AG04449 (cell line): ENCODE measurements at regions not wholly inside any gene's neighbourhood (a gene's known extent, or its start where the extent isn't known, plus 50 kb on each side); places are given as distances from the start of the nearest gene placed in this dataset.

Source experiments
- CTCF ChIA-PET: fragments of 350-600 bp; formaldehyde crosslinking; extraction: SDS; loops from one replicate; lab custom pipeline; 2021; ENCODE audit warnings: antibody characterized with exemption; lab: Yijun Ruan, JAX
- POLR2A ChIA-PET: fragments of 400-600, 350-600 bp; formaldehyde crosslinking; extraction: SDS; loops from one replicate; lab custom pipeline; 2020; ENCODE audit warnings: antibody characterized with exemption, inconsistent platforms; lab: Yijun Ruan, JAX
- DNase-seq: peaks from one replicate; pipeline ENCODE4 v3.0.0-alpha.2; 2010; ENCODE audit warnings: low read depth, low spot score
- H3K4me3 ChIP-seq: 2 replicates; pipeline ENCODE4 v1.5.1; 2011; ENCODE audit warnings: low read depth, mild to moderate bottlenecking, control low read depth, low read length
- TF ChIP-seq, protein P1 (sequence below): IDR thresholded peaks from one replicate; pipeline ENCODE4 v1.5.1; 2011; ENCODE audit warnings: mild to moderate bottlenecking, moderate library complexity, low read length, control low read depth, inconsistent platforms; ENCODE audit not compliant: insufficient read depth; ENCODE audit errors: missing control alignments

DNA sequence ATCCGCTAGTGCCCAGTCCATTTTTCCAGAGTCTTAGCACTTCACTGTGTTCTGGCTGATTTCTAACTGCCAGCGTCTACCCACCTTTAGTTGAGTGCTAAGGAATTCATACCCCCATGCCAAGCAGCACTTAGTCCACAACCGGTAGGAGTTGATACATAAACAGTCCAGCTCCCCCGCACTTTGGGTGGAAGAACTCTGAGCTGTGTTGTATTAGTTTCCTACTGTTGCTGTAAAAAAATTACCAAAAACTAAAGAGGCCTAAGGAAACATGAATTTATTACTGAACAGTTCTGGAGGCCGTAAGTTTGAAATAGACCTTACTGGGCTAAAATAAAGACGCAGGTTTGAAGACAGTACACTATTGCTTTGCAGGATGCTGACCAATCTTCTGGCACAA, 87.6 kb downstream of the SLC24A2 start:
- ChIA-PET CTCF (no interaction called here), POLR2A (no interaction called here)
- no peak overlapping the region for H3K4me3 ChIP-seq
- no peak for DNase-seq
- TF ChIP-seq, protein P1, sequence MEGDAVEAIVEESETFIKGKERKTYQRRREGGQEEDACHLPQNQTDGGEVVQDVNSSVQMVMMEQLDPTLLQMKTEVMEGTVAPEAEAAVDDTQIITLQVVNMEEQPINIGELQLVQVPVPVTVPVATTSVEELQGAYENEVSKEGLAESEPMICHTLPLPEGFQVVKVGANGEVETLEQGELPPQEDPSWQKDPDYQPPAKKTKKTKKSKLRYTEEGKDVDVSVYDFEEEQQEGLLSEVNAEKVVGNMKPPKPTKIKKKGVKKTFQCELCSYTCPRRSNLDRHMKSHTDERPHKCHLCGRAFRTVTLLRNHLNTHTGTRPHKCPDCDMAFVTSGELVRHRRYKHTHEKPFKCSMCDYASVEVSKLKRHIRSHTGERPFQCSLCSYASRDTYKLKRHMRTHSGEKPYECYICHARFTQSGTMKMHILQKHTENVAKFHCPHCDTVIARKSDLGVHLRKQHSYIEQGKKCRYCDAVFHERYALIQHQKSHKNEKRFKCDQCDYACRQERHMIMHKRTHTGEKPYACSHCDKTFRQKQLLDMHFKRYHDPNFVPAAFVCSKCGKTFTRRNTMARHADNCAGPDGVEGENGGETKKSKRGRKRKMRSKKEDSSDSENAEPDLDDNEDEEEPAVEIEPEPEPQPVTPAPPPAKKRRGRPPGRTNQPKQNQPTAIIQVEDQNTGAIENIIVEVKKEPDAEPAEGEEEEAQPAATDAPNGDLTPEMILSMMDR: no peak

DNA sequence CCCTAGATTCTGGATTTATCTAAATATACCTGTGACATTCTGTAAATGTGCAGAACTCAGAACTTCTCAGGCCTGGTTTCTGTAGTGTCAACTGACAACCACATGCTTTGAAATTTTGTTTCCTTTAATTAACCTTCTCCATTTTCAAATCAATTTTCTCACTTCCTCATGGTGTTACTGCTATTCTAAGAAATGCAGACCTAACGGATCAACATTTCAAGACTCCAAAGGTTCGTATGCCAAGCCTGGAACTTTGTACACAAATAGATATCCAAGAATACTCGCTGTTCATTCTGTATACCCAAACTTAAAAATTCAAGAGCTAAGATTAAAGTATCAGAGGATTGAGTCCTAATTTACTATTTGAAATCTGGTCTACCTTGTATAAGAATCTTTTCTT, 88.1 kb downstream of the SLC24A2 start:
- TF ChIP-seq, protein P1: no peak
- no peak overlapping the region for H3K4me3 ChIP-seq
- DNase-seq: no peak
- POLR2A ChIA-PET: no interaction called here
- CTCF ChIA-PET: no interaction called here

DNA sequence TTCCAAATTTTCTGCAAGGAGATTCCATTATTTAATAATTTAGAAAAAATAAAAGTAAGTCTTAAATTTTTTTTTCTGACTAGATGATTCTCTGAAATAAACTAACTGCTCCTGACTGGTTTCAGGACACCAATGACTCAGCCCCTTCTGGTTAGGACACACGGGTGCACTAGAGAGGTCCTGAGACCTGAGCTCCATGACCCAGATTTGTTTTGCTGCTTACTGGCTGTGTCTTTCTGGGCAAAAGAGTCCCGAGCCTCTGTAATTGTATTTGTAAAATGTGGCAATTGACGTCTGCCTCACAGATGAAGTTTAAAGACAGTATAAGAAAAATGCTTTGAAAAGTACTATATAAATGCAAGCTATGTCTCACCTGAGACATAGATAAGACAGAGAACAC, 89.1 kb downstream of the SLC24A2 start:
- TF ChIP-seq, protein P1: no peak
- H3K4me3 ChIP-seq: no peak overlapping the region
- no peak for DNase-seq
- ChIA-PET CTCF (no interaction called here), POLR2A (no interaction called here)

DNA sequence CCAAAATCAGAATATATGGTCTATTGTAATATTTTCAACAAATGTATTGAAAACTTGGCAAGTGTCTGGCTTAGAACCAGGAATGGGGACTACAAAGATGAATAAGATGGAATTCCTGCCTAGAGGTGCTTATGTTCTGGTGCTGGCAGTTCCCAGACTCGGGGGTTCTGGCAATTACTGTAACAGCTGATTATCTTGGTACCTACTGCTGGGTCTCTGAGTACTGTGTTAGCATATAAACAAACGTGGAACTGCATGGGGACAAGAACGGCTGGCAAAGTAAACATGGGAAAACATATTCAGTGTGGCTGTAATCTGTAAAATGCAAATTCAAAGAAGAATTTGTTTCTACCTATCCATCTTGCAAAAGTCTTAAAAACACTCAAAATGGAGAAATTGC, 89.9 kb downstream of the SLC24A2 start:
- H3K4me3 ChIP-seq: no peak overlapping the region
- DNase-seq: no peak
- ChIA-PET POLR2A (no interaction called here), CTCF (no interaction called here)
- TF ChIP-seq, protein P1: no peak

DNA sequence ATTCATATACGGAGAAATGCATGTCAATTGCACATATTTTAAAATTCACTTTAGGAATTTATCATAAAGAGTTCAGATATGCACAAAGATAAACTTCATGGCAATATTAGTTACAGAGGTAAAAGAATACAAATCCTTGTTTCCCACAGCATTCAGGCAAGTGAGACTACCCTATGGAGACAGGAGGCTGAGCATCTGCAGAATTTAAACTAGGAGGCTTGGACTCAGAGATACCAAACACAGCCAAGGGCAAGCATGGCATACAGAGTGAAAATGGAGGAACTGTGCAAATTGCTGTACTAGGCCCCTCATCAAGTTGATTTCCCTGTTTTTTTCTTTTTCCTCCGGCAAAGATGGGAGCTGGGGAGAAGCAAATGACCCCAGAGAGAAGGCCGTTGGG, 94.2 kb downstream of the SLC24A2 start:
- no peak overlapping the region for H3K4me3 ChIP-seq
- ChIA-PET POLR2A (no interaction called here), CTCF (no interaction called here)
- no peak for DNase-seq
- TF ChIP-seq, protein P1: no peak

DNA sequence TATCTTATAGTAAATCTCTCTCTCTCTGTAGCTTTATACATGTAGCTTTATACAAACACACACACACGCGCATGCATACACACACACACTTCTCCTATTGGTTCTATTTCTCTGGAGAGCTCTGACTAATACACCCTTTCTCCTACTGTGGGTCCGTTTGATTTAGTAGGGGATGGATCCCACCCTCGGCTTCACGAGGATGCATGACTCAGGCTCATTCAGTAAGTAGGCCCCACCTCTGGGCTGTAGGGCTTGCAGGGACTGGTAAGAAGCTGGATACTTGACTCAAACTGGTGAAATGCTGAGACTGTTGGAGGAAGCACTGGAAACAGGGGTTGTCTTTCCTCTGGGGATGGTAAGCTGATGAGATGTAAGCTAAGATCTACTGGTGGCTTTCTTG, 98.7 kb downstream of the SLC24A2 start:
- no peak for DNase-seq
- POLR2A ChIA-PET: no interaction called here
- CTCF ChIA-PET: no interaction called here
- TF ChIP-seq, protein P1: no peak
- H3K4me3 ChIP-seq: no peak overlapping the region
